ENCODE measurements at regions not wholly inside any gene's neighbourhood (a gene's known extent, or its start where the extent isn't known, plus 50 kb on each side); places are given as distances from the start of the nearest gene placed in this dataset.
"Not testable (repeated sequence)": the region's sequence is repeated elsewhere in the genome, so short reads cannot be mapped to it uniquely, and the experiment has no call there.

GRCh38 chr1:213457186-213457585 is 406.1 kb downstream of the RPS6KC1 start:
- intact Hi-C loops (cut with micrococcal nuclease) = no loop called here
- WGBS (ENCODE audit: insufficient coverage) = 81% methylated on average over 4 of the region's 4 CpGs
- H3K9me3 ChIP-seq (replicated peaks in 1 of 2; ENCODE audit: control insufficient read depth in 1 of 2, insufficient read depth in 1 of 2, low read length in 2 of 2) = no peaks in the 10 kb centered on the region
- H3K4me3 ChIP-seq (replicated peaks in 1 of 3; ENCODE audit: low read depth in 2 of 3, low read length in 3 of 3) = no peak overlapping the region
- no peak overlapping the region for H2AFZ ChIP-seq (ENCODE audit: insufficient read depth, low read depth, low read length, poor library complexity, severe bottlenecking)
- no peak overlapping the region for H3K9ac ChIP-seq (ENCODE audit: insufficient read depth, low read length, poor library complexity, severe bottlenecking)
- H3K36me3 Mint-ChIP-seq = no peaks in the 10 kb centered on the region
- H4K20me1 ChIP-seq (ENCODE audit: insufficient read depth, low read length) = no peaks in the 10 kb centered on the region
- H3K27ac Mint-ChIP-seq = no peak overlapping the region
- TF ChIP-seq CTCF (IDR thresholded peaks at IDR 0.05) = no peak
- no peaks in the 10 kb centered on the region for H3K79me2 ChIP-seq (ENCODE audit: insufficient read depth, low read length)
- peaks cover 0 to 5% (median 4%) of the 10 kb centered on the region in 3 donors for H3K27me3 Mint-ChIP-seq (ENCODE audit: low read depth in 3 of 3)
- DNase-seq = no peak
- no peak overlapping the region for H3K27ac ChIP-seq (ENCODE audit: low read depth in 1 of 2, low read length in 2 of 2)
- no peaks in the 10 kb centered on the region for H3K36me3 ChIP-seq (replicated peaks in 1 of 2; ENCODE audit: control insufficient read depth in 1 of 2, insufficient read depth in 2 of 2, low read length in 2 of 2)
- H3K4me3 Mint-ChIP-seq = no peak overlapping the region
- H3K9me3 Mint-ChIP-seq = peaks cover 0 to 6% (median 2%) of the 10 kb centered on the region in 7 donors
- H3K27me3 ChIP-seq (ENCODE audit: control insufficient read depth in 2 of 2, insufficient read depth in 2 of 2, low read length in 2 of 2) = no peaks in the 10 kb centered on the region
- H3K4me1 Mint-ChIP-seq = no peaks in the 10 kb centered on the region
- H3K4me1 ChIP-seq (ENCODE audit: control insufficient read depth in 1 of 2, insufficient read depth in 2 of 2, low read length in 2 of 2) = no peaks in the 10 kb centered on the region
- no peak overlapping the region for H3K4me2 ChIP-seq (replicated peaks; ENCODE audit: extremely low read depth, low read length, poor library complexity, severe bottlenecking)

- no peak overlapping the region for H3K9ac ChIP-seq (ENCODE audit: insufficient read depth, low read length, poor library complexity, severe bottlenecking)
- intact Hi-C loops (cut with micrococcal nuclease) = no loop called here
- H3K27me3 ChIP-seq (ENCODE audit: control insufficient read depth in 2 of 2, insufficient read depth in 2 of 2, low read length in 2 of 2) = no peaks in the 10 kb centered on the region
- Mint-ChIP-seq H3K36me3 (no peaks in the 10 kb centered on the region), H3K27ac (no peak overlapping the region), H3K4me3 (no peak overlapping the region), H3K27me3 (ENCODE audit: low read depth in 3 of 3) (peaks cover 0 to 5% (median 4%) of the 10 kb centered on the region in 3 donors), H3K4me1 (no peaks in the 10 kb centered on the region), H3K9me3 (peaks cover 0 to 8% (median 2%) of the 10 kb centered on the region in 7 donors)
- H3K36me3 ChIP-seq (replicated peaks in 1 of 2; ENCODE audit: control insufficient read depth in 1 of 2, insufficient read depth in 2 of 2, low read length in 2 of 2) = no peaks in the 10 kb centered on the region
- no peak overlapping the region for H3K4me2 ChIP-seq (replicated peaks; ENCODE audit: extremely low read depth, low read length, poor library complexity, severe bottlenecking)
- H3K4me1 ChIP-seq (ENCODE audit: control insufficient read depth in 1 of 2, insufficient read depth in 2 of 2, low read length in 2 of 2) = no peaks in the 10 kb centered on the region
- no peak overlapping the region for H2AFZ ChIP-seq (ENCODE audit: insufficient read depth, low read depth, low read length, poor library complexity, severe bottlenecking)
- H4K20me1 ChIP-seq (ENCODE audit: insufficient read depth, low read length) = no peaks in the 10 kb centered on the region
- no peak overlapping the region for H3K4me3 ChIP-seq (replicated peaks in 1 of 3; ENCODE audit: low read depth in 2 of 3, low read length in 3 of 3)
- H3K9me3 ChIP-seq (replicated peaks in 1 of 2; ENCODE audit: control insufficient read depth in 1 of 2, insufficient read depth in 1 of 2, low read length in 2 of 2) = no peaks in the 10 kb centered on the region
- DNase-seq = no peak
- no CpG with 5 or more reads among the region's 2 CpGs for WGBS (ENCODE audit: insufficient coverage)
- no peak overlapping the region for H3K27ac ChIP-seq (ENCODE audit: low read depth in 1 of 2, low read length in 2 of 2)
- no peaks in the 10 kb centered on the region for H3K79me2 ChIP-seq (ENCODE audit: insufficient read depth, low read length)
- TF ChIP-seq CTCF (IDR thresholded peaks at IDR 0.05) = no peak
These were observed 406.7 kb downstream of the RPS6KC1 start for GRCh38 chr1:213457733-213458132.

- H3K27ac Mint-ChIP-seq; H3K9ac ChIP-seq (ENCODE audit: insufficient read depth, low read length, poor library complexity, severe bottlenecking); H3K9me3 Mint-ChIP-seq; intact Hi-C loops (cut with micrococcal nuclease); H4K20me1 ChIP-seq (ENCODE audit: insufficient read depth, low read length); H3K4me3 ChIP-seq (replicated peaks in 1 of 3; ENCODE audit: low read depth in 2 of 3, low read length in 3 of 3); H2AFZ ChIP-seq (ENCODE audit: insufficient read depth, low read depth, low read length, poor library complexity, severe bottlenecking); H3K9me3 ChIP-seq (replicated peaks in 1 of 2; ENCODE audit: control insufficient read depth in 1 of 2, insufficient read depth in 1 of 2, low read length in 2 of 2); H3K36me3 ChIP-seq (replicated peaks in 1 of 2; ENCODE audit: control insufficient read depth in 1 of 2, insufficient read depth in 2 of 2, low read length in 2 of 2); H3K36me3 Mint-ChIP-seq; H3K4me1 ChIP-seq (ENCODE audit: control insufficient read depth in 1 of 2, insufficient read depth in 2 of 2, low read length in 2 of 2); H3K4me2 ChIP-seq (replicated peaks; ENCODE audit: extremely low read depth, low read length, poor library complexity, severe bottlenecking); DNase-seq; H3K4me1 Mint-ChIP-seq; H3K27me3 Mint-ChIP-seq (ENCODE audit: low read depth in 3 of 3); H3K4me3 Mint-ChIP-seq; H3K27ac ChIP-seq (ENCODE audit: low read depth in 1 of 2, low read length in 2 of 2); H3K27me3 ChIP-seq (ENCODE audit: control insufficient read depth in 2 of 2, insufficient read depth in 2 of 2, low read length in 2 of 2); H3K79me2 ChIP-seq (ENCODE audit: insufficient read depth, low read length): not testable (repeated sequence)
- no CpG with 5 or more reads among the region's 3 CpGs for WGBS (ENCODE audit: insufficient coverage)
These were observed 411.3 kb downstream of the RPS6KC1 start for GRCh38 chr1:213462374-213462773.
